ENCODE measurements at regions not wholly inside any gene's neighbourhood (a gene's known extent, or its start where the extent isn't known, plus 50 kb on each side); places are given as distances from the start of the nearest gene placed in this dataset.

DNA sequence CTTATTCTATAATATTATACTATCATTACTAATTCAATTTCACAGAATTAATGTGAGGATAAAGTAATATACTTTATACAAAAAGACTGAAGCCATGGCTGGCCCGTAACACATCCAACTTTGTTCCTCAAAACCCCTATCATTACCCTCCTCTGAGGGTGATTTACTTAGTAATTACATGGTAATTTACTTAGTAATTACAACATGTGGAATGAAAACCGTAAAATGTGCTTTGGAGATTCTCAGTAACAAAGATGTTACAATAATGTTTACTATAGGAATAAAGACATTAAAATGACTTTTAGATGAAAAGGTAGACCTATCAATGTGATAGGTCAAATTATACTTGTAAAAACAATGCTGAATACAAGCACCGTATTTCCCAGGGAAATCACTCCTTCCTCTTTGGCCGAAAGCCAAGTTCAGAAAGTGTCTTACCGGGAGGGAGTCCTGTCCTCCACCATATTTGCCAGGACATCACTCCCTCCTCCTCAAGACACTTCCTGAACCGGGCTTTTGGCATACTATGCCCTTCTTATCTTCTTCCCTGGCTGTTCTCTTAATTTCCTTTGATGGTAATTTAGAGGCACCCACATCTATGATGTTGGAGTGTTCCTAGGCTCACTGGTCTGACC is 1047.8 kb downstream of the SOCS6 start:
- ChIA-PET CTCF (no interaction called here), POLR2A (ENCODE audit: low non-redundant PET) (no interaction called here)
- H3K27ac ChIP-seq = no peak overlapping the region
- DNase-seq (ENCODE audit: low spot score) = no peak
- TF ChIP-seq, protein P1, sequence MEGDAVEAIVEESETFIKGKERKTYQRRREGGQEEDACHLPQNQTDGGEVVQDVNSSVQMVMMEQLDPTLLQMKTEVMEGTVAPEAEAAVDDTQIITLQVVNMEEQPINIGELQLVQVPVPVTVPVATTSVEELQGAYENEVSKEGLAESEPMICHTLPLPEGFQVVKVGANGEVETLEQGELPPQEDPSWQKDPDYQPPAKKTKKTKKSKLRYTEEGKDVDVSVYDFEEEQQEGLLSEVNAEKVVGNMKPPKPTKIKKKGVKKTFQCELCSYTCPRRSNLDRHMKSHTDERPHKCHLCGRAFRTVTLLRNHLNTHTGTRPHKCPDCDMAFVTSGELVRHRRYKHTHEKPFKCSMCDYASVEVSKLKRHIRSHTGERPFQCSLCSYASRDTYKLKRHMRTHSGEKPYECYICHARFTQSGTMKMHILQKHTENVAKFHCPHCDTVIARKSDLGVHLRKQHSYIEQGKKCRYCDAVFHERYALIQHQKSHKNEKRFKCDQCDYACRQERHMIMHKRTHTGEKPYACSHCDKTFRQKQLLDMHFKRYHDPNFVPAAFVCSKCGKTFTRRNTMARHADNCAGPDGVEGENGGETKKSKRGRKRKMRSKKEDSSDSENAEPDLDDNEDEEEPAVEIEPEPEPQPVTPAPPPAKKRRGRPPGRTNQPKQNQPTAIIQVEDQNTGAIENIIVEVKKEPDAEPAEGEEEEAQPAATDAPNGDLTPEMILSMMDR (conservative IDR thresholded peaks at IDR 0.05; ENCODE audit: low read depth) = no peak

DNA sequence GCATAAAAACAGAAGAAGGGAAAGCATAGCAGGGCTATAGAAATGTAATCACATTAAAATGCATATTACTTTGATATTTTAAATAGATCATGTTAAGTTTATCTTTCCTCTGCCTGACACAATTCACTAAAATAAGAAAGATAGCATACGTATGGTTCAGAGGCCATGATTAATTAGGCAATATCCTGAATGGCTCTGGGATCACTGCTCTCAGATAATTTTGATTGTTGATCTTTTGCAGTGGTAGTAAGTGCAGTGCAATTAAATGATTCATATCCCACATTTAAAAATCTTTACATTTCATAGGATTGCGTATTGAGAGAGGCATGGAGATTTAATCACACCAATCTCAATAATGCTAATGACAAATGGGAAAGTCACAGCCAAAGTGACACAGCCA is 1040.7 kb downstream of the SOCS6 start:
- H3K27ac ChIP-seq = no peak overlapping the region
- CTCF ChIA-PET = no interaction called here
- TF ChIP-seq, protein P1 (conservative IDR thresholded peaks at IDR 0.05; ENCODE audit: low read depth) = no peak
- POLR2A ChIA-PET (ENCODE audit: low non-redundant PET) = no interaction called here
- no peak for DNase-seq (ENCODE audit: low spot score)

DNA sequence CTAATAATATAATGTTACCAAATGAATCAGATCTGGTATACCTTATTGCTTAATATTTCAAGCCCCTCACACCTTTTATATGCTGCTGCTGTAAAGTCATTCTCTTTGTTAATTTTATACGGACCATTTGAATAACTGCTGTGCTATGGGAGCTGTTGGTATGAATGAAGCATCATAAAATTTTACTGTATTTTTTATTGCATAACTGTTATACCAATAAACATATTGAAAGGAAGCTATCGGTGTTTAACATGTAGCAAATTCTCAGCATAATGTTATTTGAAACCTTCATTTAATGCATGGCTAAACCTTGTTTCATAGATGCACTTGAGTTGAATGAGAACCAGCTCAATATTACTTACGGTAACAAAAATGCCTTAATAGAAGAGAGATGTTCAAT is 1040.3 kb downstream of the SOCS6 start:
- TF ChIP-seq, protein P1 (conservative IDR thresholded peaks at IDR 0.05; ENCODE audit: low read depth) = no peak
- ChIA-PET POLR2A (ENCODE audit: low non-redundant PET) (no interaction called here), CTCF (no interaction called here)
- no peak for DNase-seq (ENCODE audit: low spot score)
- H3K27ac ChIP-seq = no peak overlapping the region

DNA sequence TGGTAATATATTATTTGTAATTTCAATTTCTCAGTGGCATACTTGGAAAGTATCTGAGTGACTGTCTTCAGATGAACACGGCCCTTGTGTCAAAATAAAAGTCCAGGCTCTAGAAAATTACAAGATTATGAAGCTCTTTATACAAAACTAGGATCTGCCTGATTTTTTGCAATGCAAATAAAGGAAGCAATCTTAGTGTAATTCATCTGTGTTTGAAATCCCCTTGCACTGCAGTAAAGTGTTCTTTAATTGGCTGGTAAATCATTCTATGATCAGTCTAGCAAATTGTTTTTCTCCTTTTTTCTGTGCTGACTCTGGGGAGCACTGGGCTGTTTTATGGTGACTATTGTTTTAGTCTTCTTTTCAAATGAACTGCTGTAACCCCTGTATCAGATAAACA is 1039.0 kb downstream of the SOCS6 start:
- ChIA-PET POLR2A (ENCODE audit: low non-redundant PET) (no interaction called here), CTCF (no interaction called here)
- TF ChIP-seq, protein P1 (conservative IDR thresholded peaks at IDR 0.05; ENCODE audit: low read depth) = no peak
- no peak for DNase-seq (ENCODE audit: low spot score)
- no peak overlapping the region for H3K27ac ChIP-seq

DNA sequence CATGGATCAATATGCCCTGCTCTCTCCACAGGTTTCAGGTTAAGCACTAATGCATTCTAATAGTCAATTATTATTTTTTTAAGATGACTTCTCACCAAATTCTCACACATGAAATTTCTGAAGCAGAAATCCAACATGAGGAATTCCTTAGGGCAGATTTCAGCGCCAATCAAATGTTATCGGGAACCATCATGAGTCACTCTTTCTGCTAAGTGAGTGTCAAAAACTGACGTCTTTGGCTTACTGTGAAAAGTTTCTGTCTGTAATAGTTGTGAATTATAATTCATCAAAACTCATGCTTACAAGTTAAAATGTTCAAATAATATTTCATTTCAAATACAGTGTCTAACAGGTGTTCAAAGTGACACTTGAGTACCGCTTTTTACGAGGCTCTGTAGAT is 1038.6 kb downstream of the SOCS6 start:
- CTCF ChIA-PET = no interaction called here
- POLR2A ChIA-PET (ENCODE audit: low non-redundant PET) = no interaction called here
- no peak overlapping the region for H3K27ac ChIP-seq
- no peak for DNase-seq (ENCODE audit: low spot score)
- TF ChIP-seq, protein P1 (conservative IDR thresholded peaks at IDR 0.05; ENCODE audit: low read depth) = no peak

DNA sequence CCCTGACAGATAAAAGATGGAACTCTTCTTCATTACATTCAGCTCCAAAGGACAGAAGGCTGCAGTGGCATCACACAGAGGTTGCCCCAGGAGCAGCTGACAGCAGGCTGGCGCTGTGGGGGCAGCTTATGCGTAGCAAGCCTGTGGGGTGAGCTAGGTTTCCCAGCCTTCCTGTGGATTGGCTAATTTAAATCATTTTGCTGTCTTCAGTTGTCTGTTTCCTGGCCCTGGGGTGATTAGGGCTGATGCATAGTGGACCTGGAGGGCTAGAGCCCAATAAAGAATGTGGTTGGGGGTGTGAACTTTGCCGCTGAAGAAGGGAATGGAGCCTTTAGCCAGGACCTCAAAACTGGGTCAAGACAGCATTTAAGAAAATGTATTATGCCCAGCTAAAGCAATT is 1038.0 kb downstream of the SOCS6 start:
- ChIA-PET CTCF (no interaction called here), POLR2A (ENCODE audit: low non-redundant PET) (no interaction called here)
- TF ChIP-seq, protein P1 (conservative IDR thresholded peaks at IDR 0.05; ENCODE audit: low read depth) = no peak
- H3K27ac ChIP-seq = no peak overlapping the region
- no peak for DNase-seq (ENCODE audit: low spot score)

DNA sequence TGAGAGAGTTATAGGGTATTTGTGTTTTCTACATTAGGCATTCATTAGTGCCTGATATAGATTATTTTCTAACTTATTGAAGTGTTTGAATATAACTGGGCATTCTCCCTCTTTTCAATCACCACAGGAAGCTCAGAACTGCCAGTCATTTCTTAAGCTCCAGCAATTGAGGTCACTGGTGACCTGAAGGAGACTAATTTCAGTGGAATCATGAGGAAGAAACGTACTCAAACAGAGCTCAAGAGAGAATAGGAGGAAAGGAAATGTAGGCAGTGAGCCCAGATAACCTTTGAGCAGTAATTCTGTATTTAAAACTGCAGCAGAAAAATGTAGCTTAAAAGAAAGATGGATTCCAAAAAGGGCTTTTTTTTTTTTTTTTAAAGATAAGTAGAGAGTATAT is 1035.5 kb downstream of the SOCS6 start:
- TF ChIP-seq, protein P1 (conservative IDR thresholded peaks at IDR 0.05; ENCODE audit: low read depth) = no peak
- no peak for DNase-seq (ENCODE audit: low spot score)
- ChIA-PET CTCF (no interaction called here), POLR2A (ENCODE audit: low non-redundant PET) (no interaction called here)
- H3K27ac ChIP-seq = no peak overlapping the region
